ENCODE measurements at regions not wholly inside any gene's neighbourhood (a gene's known extent, or its start where the extent isn't known, plus 50 kb on each side); places are given as distances from the start of the nearest gene placed in this dataset.

DNA sequence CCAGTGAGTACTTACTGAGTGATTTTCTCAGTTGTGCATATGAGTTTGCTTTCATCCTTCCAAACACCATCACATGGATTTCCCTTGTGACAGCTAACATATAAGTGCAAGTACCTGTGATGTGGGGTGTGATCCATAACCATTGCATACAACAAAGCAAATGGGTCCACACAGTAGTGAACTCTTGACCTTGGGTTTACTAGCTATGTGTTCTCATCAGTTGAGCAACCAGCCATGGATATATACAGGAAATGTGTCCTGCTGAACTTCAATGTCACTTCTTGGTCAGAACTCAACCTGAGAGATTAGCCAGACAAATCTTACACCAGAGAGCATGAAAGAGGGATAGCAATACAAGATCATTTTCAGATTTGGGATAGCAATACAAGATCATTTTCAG lies 420.9 kb upstream of the KCNH7 start:
- no peak for DNase-seq

DNA sequence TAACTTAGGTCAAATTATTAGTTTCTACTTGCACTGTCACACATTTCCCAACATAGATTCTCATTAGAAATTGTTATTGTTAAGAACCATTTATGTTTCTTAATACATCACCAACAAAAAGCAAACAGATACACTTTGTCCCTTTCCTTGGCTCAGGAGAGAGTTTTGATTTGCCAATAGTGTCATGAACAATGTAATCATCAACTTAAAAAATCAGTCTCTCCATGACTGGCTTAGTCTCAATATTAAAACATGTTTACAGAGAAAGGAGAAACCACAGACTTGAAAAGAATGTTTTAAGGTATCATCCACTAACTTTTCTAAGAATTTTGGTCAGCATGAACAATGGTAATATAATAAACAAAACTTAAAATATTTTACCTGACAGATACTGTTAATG lies 416.5 kb upstream of the KCNH7 start:
- DNase-seq: no peak

DNA sequence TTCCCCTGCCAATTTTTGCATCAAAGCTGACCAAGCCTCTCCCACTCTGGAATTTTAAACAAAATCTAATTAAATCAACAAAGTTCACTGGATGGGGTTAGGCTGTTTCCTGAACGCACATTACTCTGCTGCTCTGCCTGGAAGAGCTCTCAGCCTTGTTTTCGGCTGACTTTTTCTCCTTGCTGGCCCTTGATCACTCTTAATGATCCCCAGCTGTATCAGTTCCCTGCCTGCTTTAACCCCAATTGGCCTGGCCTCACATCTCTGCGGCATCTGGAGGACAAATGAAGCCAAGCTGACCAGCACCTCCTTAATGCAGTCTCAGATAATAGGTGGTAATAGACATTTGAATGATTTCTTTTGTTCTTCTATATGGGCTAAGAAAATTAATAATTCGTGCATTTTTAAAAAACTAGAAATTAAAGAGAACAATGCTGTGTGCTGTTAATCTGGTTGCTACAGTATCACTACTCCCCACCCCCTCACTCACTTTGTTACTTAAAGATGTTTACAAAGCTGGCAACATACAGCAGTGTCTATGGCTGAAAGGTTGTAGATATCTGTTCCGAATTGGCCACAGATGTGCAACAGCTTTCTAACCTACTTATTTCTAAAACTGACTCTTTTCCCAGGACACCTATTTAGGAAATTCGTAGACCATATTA lies 415.2 kb upstream of the KCNH7 start:
- no peak for DNase-seq

DNA sequence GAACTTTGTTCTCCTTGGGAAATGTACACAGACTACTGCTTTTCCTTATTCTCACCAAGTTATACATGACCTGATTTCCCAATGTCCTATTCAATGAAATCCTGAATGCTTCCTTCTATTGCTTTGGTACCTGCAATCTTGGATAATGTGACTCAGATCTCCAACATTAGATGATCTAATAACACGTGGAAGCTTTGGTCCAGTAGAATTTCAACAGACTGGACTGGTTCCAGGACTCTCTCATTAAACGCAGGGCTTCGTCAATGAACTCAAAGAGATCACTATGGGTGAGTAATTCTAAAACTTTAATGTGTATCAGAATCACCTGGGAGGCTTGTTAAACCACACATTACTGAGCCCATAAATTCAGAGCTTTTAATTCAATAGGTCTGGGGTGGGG lies 413.6 kb upstream of the KCNH7 start:
- DNase-seq: no peak

DNA sequence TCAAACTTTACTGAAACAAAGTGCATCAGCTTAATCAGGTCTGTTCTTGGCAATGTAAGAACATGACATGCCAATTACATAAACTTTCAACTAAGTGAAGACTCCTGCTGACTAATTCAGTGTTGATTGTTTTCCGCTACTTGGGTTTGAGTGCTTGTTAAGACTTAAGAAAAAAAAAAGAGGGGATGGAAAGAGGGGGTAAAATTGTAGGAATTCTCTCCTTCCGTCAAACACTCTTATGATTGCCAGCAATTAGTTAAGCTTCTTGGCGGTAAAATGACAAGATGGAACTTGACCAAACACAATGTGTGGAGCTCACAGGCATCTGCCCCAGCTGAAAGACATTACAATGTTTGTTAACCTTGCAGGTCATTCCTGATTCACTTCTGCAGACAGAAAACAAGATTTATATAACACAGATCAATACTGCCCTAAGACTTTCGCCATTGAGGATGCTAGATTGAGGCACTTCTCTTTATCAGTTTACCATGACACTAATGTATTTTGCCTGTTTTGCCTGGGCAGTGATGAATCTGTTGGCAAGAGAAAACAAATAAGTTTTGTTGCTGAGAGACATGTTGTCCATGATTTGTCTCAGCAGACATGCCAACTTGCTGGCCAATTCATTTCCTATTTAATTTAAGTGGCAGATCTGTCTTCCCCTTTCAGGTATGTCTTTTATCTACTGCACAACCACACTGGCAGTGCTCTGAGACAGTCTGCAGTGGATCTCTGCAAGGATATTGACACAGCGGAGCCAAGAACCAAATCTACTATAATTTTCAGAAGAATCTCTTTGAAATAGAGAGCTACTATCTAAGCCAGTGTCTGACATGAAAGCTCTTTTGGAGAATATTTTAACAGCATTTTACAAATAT lies 410.0 kb upstream of the KCNH7 start:
- no peak for DNase-seq

DNA sequence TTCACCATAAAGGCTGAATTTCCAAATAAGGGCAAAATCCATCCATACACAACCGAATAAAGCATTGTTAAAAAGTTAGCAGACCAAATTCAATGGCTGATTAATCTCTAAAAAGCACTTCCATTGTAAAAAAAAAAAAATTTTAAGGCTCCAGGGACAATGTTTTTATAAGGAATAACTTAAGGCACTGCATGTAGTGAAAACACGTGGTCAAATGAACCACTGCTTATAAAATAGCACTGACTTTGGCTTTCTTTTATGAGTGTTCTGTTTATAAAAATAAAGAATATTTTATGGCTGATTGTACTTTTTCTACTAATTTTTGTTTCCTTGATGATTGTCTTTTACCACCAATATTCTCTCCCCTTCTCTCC lies 409.3 kb upstream of the KCNH7 start:
- no peak for DNase-seq

DNA sequence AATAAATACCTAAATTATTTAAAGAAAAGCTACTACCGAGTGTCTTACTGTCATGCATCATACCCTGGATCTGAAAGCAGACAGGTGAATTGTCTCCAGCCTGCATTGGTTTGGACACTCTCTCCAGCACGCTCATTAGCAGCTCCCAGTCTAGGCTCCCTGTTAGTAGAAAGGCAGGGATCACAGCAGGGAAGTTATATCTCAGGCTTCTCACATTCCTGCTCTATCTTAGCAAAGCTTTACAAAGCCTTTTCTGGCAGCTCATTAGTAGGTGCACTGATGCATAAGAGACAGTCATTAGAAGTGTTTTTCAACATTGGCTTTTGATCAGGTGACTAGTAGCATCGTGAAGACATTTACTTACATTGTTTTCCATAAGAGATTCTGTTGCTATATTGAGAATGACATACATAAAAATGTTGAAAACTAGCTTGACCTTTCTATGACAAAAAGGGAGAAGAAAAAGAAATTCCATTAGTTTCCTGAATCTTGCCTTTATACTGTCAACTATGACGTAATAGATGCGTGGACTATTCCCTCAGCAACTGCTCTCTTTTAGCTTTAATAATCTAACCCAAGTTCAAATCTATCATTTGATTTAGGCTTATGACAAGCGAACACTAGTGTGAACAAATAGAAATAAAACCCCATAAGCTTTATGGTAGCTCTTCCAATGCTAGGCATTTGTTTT lies 408.7 kb upstream of the KCNH7 start:
- no peak for DNase-seq

DNA sequence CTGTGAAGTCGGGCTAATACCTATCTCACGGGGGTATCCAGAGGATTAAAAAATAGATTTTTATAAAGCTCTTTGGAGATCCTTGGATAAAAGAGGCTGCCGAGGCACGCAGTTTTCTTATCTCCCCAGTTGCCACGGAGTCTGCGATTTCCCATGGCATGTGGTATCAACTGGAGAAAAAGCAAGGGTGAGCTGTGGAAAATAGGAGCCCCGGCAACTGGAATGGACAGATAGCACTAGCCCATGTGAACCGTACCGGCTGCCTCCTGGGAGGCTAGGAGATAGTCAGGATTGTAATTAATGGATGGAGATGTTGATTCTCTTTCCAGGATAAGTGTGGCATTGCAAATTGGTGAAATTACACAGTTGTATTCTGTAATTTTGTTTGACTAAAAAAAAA lies 407.6 kb upstream of the KCNH7 start:
- no peak for DNase-seq

DNA sequence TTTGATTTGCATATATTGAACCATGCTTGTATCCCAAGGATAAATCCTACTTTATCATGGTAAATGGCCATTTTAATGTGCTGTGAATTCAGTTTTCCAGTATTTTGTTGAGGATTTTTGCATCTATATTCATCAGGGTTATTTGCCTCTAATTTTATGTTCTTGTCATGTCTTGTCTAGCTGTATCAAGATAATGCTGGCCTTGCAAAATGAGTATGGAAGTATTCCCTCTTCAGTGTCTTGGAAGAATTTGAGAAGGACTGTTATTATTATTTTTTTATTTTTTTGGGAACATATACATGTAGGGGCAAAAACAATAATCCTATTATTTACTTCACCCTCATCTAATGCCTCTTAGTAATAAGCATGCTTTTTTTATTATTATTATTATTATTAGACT lies 398.0 kb upstream of the KCNH7 start:
- DNase-seq: no peak

DNA sequence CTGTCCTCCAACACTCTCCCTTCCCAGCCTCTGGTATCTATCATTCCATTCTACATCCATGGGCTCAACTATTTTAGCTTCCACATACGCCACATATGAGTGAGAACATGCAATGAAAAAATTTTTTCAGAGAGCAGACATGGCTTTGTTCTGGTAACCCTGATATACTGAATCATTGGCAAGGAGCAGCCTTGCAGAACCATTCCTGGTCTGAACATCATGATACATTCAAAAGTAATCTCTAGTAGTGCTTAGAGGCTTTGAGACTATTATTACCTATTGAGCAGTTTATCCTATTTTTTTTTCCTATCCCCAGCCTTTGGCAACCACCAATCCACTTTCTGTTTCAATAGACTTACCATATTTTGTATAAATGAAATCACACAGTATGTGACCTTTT lies 393.1 kb upstream of the KCNH7 start:
- DNase-seq: no peak

DNA sequence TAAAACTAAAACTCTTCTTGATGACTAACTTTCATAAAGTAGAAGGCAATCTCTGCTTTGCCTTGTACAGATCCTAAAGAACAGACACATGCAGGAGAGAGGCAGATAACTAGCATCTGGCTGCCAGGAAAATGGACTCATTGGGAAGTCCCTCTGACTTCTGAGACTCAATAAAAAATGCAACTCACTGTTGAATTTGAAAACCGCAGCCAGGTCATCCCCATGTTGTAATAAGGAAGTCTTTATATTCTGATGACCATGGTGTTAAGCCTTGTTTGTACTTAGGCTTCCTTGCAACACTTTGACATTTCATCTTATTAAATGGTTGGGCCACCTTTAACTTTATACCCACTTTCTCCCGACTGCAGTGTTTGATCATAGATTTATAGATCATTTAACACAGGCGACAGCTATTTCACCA lies 375.1 kb upstream of the KCNH7 start:
- no peak for DNase-seq

DNA sequence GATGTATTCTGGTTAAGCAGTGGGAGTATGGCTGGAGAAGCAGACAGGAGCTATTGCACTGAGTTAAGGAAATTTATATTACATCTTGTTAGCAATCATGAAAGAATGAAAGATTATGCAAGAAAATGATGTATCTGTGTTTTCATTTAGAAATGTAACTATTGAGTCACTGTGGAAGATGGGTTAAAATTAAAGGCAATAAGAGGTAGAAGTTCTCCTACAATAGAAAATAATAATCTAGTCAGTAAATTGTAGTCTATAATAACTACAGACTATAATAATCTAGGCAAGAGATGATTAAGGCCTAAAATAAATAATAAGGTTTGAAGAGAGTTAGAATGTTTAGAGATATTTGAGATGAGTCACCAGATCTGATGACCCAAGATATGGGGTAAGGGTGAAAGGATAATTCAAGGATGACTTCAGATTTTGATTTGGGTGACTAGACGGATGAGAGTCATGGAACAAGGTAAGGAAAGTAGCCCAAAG lies 371.9 kb upstream of the KCNH7 start:
- no peak for DNase-seq

DNA sequence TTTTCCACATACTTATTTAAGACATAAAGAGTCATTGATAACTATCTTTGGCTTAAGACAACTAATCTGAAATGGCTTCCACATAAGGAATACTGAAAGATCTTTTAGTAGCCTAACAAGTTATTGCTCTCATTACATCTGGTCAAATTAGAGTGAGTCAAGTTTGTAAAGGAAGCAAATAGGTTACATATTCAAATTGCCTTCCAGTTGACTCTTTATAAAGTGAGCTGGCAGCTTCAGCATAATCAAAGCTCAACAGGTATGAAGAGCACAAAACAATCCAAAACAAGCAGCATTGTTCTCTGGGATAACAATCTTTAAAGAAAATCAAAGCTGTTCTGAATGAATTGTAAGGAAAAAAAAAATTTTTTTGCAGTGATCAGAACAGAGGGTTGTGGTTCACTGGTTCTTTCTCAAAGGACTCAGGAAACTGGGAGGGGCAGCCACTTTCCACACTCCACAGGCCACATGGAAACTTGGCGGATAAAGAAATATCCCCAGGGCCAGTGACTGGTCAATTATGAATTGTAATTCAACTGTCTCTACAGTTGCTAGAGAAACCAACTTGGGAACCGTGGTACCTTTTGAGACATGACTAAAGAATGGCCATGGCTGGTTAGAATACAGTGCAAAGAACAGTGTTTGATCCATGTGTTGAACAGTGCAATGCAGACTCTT lies 369.3 kb upstream of the KCNH7 start:
- DNase-seq: no peak

DNA sequence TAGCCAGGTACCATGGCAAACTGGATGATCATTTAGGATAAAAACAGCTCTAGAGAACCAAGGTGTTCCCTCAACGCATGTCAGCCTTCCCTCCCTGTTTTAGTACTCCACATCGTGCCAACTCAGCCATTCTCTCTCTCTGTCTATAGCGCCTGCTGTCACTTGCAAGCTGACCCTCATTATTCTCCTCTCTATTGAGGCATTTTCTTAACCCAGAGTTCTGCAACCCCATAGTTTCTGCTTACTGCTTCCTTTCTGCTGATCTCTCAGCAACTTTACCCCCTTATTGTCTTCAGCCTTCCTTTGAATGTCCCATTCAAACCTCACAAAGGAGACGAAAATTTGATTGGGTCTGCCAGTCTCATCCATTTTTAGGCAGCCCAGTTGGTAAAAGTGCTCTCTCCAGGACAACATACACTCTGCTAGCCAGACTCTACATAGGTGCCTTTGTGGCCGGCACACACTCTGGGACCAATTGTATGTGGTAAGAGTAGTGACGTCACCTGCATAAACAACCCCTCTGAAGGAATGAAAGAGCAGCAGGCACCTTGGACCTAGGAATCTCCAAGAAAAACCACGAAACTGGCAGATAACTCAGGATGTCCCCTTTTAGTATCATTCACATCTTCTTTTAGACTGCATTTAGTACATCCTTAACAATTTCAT lies 367.2 kb upstream of the KCNH7 start:
- DNase-seq: no peak

DNA sequence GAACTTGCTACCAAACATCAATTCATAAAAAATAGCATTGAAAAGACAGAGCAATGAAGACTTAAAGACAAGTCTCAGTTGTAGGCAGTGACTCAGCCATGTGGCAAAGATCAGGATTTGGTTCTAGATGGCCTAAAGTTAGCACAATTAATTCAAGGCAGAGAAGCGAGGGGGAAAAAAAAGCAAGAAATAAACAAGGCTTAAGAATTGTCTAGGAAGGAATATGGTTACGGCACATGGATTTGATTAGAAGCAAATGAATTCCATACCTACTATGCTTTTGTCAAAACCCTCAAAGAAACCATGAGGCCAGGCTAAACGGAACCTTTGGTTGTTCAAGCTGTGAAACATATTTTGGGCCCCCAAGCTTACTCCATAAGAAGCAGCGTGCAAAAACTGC lies 362.2 kb upstream of the KCNH7 start:
- DNase-seq: no peak

DNA sequence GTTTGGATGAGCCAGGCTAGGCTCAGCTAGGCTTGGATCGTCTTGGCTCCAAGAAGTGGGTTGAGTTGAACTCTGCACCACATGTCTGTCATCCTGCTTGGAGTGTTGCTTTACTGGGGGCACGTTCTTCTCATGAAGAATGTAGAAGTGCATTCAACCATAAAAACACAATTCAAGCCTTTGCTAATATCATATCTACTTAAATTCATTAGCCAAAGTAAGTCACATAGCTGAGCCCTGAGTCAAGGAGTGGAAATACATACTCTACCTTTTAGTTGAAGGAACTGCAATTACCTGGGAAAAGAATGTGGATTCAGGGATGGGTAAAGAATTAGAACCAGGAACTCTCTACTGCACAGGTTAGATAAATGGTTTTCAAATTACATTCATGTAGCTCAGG lies 360.4 kb upstream of the KCNH7 start:
- no peak for DNase-seq

DNA sequence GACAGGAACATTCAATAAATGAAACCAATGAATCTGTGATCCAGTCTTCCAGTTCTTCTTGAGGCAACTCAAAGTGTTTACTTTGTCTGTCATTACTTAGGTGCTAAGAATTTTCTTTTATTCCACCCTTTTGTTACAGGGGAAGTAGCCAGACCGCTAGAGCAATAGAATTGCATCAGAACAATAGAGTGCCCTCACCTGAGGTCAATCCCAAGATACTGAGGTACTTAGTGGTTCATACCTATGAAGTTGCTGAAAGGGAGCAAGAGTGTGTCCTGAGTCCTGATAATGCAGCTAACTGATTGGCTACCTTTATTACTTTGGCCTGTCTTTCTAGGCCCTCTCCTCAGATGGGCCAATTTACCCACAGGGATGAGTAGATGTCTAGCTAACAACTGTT lies 359.4 kb upstream of the KCNH7 start:
- DNase-seq: no peak

DNA sequence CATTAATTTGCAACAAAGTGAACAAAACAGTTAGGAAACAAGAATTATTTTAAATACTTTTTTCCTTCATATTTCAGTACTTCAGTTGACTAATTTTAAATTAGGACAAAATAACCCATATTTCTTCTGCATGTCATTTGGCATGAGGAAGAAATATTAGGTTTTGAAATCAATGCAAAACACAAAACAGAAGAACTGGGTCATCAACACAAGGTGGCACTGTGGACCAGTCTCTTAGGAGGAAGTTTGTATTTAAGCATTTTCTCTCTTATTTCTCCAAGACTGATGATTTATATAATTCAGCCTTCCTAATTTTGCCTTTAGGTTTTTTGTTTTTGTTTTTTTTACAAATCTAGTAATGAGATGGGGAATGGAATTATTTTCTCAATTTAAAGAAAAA lies 352.8 kb upstream of the KCNH7 start:
- DNase-seq: peak; percentile 24

DNA sequence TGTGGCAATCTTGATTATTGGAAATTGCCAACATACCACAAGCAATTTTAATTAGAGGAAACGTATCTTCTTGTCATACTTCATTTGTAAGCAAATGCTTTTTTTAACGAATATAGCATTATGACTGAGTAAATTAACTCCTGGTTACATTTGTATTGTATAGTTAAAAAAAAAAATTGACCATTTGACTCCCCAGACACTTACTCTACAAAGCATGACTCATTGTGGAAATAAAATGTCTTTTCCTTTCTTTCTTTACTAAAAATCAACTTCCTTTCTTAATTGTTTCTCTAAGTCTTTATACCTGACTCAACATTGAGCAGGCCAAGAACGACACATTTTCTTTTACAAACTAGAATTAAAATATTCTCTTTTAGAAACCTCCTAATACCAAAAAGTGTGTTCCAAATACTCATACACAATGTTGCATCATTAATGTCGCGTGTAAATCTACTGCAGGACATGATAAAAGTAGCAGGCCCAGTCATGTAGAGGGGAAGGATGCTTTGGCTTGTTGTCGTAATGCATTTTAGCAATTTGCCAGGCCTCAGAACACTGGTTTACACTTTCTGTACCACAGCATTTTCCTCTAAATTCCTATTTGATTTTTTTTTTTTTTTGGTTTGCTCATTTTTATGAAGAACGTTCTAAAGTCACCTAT lies 349.6 kb upstream of the KCNH7 start:
- no peak for DNase-seq

DNA sequence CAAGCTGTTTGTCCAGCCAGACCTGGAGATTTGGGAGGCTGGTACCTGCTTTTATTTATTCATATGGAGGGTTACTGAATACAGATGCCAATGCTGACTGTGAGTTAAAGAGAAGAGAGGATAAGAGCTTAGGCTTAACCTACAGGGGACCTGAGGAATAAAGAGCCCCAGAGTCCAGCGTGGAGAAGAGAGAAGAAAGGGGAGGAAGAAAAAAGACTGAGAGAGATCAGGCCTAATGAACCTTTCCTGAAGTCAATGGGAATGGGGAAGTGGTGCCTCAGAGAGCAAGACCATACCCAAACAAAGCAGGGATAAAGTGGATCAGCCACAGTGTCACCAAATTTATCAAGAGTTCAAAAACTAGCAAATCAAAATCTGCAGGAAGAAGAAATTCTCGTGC lies 348.6 kb upstream of the KCNH7 start:
- no peak for DNase-seq

DNA sequence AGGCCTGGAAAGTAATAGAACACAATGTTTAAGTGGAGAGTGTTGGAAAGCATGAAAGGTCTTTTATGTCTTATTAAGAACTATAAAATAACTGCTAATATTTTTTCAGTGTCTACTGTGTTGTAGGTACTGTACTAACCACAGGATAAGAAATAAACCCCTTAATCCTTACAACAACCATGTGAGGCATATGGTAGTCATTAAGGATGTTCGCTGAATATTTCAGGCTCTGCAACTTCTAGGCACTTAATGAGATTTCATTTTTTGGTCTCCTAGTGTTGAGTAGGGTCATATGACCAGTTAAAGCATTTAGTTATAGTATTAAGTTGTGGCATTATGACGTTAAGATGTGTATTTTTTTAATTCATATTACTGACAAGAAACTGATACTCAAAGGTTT lies 346.6 kb upstream of the KCNH7 start:
- no peak for DNase-seq

DNA sequence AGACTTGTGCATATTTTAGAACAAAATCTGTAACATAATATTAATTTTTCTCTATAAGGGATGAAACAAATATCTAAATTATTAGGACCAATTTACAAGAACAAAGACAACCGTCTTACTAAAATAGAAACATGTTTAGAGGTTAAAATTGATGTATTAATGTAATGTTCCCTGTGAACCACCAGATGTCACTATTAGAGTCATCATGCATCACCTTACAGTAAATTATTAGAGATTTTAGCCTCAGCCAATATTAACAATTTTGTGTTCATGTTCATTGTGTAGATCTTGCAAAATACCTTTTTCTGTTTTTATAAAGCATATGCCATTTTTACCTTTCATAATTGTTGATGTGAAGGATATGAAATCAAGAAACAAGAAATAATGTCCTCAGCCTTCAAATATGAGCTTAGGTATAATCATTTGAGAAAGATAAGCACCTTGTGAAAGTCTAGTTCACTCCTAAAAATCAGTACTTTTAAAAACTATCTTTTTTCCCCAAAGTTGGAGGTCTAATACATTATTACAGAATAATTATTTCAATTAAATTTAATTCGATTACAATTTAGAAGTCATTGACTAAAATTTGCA lies 344.3 kb upstream of the KCNH7 start:
- DNase-seq: no peak
